ENCODE measurements at regions not wholly inside any gene's neighbourhood (a gene's known extent, or its start where the extent isn't known, plus 50 kb on each side); places are given as distances from the start of the nearest gene placed in this dataset.

DNA sequence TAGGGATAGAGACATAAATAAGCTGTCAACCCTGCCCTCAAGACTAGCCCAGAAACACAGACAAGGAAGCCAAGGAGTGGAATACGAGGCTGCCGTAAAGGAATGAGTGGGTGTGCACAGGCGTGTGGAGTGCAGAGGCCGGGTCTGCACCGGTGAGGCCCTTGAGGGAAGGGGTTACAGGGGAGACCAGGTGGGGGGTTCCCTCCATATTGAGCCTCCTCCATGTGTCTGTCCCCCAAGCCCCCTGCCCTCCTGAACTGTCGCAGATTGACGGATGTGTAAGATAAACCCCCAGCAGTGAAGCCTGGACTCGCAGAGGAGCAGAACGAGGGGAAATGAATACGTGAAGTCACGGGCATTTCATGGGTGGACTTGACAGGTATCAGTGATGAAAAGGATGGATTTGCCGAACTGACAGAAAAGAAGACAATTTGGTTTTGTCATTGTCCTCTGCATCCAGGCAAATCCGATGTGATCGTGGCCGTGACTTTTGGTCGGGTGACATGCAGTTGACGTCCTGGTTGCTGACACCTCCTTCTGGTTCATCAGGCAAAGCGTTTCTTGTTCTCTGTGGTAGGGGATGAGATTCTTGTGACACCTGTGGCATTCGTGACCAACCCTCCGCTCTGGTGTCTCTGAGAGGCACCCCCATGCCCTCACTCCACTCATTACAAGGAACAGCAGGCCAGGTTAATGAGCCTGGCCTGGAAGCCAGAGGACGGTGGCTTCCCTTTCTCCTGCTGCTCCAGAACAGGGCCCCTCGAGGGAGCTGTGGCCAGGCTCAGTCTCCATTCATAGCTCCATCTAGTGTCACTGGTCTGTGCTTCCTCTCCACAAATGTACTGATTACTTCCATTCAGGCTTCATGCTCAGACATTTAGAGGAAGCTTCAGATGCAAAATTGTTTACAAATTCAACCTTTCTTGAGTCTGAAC, 223.1 kb upstream of the B3GAT1 start:
- no peaks in the 10 kb centered on the region for H3K4me1 Mint-ChIP-seq (ENCODE audit: low read depth)
- no peak overlapping the region for H3K27ac Mint-ChIP-seq
- H3K36me3 Mint-ChIP-seq (ENCODE audit: low read depth) = no peaks in the 10 kb centered on the region
- DNase-seq (ENCODE audit: low spot score) = no peak
- no peak overlapping the region for H3K4me3 Mint-ChIP-seq
- H3K27me3 Mint-ChIP-seq (ENCODE audit: low read depth) = no peaks in the 10 kb centered on the region
- no peaks in the 10 kb centered on the region for H3K9me3 Mint-ChIP-seq

DNA sequence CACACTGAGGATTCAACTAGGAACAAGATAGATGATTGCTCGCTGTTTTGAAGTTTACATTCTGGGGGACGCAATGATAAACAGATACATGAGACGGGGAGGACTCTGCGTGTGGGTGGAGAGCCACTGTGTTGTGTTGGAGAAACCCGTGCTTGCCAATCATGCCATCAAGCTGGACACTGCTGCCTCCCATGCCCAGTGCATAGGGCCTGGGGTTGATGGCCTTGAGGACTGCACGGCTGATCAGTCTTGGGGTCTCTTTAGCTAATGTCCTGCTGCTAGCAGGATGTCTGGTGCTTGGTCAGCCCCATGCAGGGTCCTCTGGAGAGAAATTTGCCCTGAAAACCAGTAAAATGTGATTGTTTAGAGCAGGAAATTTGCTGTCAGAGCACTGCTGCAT, 221.2 kb upstream of the B3GAT1 start:
- H3K4me3 Mint-ChIP-seq = no peak overlapping the region
- no peaks in the 10 kb centered on the region for H3K4me1 Mint-ChIP-seq (ENCODE audit: low read depth)
- H3K27me3 Mint-ChIP-seq (ENCODE audit: low read depth) = no peaks in the 10 kb centered on the region
- H3K9me3 Mint-ChIP-seq = no peaks in the 10 kb centered on the region
- H3K36me3 Mint-ChIP-seq (ENCODE audit: low read depth) = no peaks in the 10 kb centered on the region
- no peak for DNase-seq (ENCODE audit: low spot score)
- no peak overlapping the region for H3K27ac Mint-ChIP-seq

DNA sequence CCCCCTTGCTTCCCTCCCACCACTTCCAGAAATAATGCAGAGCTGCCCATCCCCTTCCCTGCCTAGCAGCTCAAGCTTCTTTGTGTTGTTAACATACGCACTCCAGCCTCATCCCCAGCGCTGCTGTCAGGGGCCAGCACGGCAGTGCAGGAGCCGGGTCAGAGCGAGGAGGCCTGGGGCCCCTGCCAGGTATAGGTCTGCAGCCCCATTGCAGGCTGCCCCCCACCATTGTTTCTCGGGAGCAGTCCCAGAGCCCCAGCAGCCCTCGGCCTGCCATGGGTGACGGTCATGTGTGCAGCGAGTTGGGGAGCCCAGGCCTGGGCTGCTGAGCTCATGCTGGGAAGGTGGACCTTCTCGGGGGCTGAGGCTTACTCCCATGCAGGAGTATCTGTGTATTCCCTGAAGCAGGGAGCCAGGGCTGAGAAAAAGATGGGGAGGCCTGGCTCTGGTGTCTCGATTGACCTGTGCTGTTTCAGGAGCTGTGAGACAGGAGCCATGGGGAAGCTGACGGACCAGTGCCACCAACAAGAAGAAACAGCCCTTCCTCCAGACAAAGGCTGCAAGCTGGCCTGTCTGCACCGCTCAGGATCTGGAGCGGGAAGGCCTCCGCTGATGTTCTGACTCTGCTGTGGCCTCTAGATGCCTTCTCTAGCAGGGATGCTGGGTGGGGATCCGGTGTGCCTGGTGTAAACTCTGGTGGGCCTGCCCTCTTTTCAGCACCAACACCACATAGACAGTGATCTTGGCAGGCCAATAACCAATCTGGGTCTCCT, 220.5 kb upstream of the B3GAT1 start:
- no peaks in the 10 kb centered on the region for H3K36me3 Mint-ChIP-seq (ENCODE audit: low read depth)
- no peaks in the 10 kb centered on the region for H3K27me3 Mint-ChIP-seq (ENCODE audit: low read depth)
- no peak for DNase-seq (ENCODE audit: low spot score)
- H3K4me3 Mint-ChIP-seq = no peak overlapping the region
- no peak overlapping the region for H3K27ac Mint-ChIP-seq
- no peaks in the 10 kb centered on the region for H3K4me1 Mint-ChIP-seq (ENCODE audit: low read depth)
- no peaks in the 10 kb centered on the region for H3K9me3 Mint-ChIP-seq

DNA sequence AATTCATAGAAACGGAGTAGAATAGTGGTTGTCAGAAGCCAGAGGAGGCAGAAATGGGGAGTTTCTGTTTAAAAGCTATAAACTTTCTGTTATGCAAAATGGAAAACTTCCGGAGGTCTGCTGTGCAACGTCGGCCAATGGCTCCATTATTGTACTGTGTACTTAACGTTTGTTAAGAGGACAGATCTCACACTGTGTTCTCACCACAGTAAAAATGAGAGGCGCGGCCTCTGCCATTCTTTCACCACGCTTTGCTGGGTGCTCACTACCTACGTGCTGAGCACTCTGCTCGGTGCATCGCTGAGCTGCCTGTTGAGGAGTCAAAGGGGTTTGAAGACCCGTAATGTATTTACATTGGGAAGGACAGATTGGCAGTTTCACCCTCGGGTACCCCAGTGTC, 218.8 kb upstream of the B3GAT1 start:
- H3K27ac Mint-ChIP-seq = no peak overlapping the region
- peaks cover 2% of the 10 kb centered on the region for H3K27me3 Mint-ChIP-seq (ENCODE audit: low read depth)
- no peaks in the 10 kb centered on the region for H3K9me3 Mint-ChIP-seq
- H3K36me3 Mint-ChIP-seq (ENCODE audit: low read depth) = no peaks in the 10 kb centered on the region
- no peak for DNase-seq (ENCODE audit: low spot score)
- H3K4me3 Mint-ChIP-seq = no peak overlapping the region
- H3K4me1 Mint-ChIP-seq (ENCODE audit: low read depth) = no peaks in the 10 kb centered on the region

DNA sequence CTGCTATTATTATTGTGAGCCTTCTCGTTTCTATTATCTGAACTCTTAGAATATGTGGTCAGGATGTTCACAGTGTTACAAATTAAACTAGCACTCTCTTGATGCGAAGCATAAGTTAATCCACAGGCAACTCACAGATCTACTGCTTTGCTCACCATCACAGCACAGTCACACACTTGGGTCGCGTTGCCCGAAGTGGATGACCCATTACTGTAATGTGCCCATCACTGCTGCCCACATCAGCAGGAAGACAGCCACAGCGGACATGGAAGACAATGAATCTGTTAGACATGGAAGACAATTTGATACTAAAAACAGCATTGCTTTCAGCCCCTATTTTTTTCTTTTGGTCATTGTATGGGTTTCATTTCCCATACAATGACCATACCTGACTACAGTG, 216.4 kb upstream of the B3GAT1 start:
- peaks cover 2% of the 10 kb centered on the region for H3K27me3 Mint-ChIP-seq (ENCODE audit: low read depth)
- DNase-seq (ENCODE audit: low spot score) = no peak
- no peaks in the 10 kb centered on the region for H3K36me3 Mint-ChIP-seq (ENCODE audit: low read depth)
- no peak overlapping the region for H3K27ac Mint-ChIP-seq
- no peak overlapping the region for H3K4me3 Mint-ChIP-seq
- H3K9me3 Mint-ChIP-seq = no peaks in the 10 kb centered on the region
- no peaks in the 10 kb centered on the region for H3K4me1 Mint-ChIP-seq (ENCODE audit: low read depth)

DNA sequence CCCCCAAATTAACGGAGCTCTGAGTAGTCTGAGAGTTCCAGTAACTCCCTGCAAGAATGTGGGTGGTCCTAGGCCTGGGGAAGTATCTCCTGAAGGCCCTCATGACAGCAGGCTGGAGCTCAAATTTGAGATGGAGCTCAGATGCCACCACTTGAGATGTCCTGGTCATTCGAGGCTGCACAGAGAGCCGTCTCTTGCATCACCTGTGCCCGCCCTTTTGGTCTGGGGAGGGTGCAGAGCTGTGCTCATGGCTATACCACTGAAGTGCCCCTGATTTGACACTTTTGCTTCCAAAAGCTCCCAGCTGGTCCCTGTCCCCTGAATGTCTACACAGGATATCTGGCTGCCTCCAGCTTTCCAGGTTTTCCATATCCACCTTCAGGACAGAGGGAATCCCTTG, 214.0 kb upstream of the B3GAT1 start:
- Mint-ChIP-seq H3K4me1 (ENCODE audit: low read depth) (no peaks in the 10 kb centered on the region), H3K36me3 (ENCODE audit: low read depth) (no peaks in the 10 kb centered on the region), H3K9me3 (no peaks in the 10 kb centered on the region), H3K27me3 (ENCODE audit: low read depth) (peaks cover 4% of the 10 kb centered on the region), H3K27ac (no peak overlapping the region), H3K4me3 (no peak overlapping the region)
- no peak for DNase-seq (ENCODE audit: low spot score)

DNA sequence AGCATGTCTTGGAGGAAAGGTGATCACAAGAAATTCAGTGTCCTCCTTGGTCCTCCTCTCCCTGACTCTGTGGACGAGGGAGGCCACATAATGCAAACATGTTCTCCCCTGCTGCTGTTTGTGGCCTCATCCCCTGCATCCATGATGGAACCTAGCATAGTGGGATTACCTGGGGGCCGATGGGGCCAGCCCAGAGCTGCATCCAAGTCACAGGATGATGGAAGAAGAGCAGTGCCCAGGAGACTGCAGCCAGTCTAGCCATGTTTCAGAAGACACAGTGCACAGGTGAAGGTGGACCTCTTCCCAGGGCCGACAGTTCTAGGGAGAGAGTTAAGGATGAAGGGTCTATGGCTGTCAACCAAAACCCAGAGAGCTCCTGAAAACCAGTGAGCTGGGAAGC, 213.6 kb upstream of the B3GAT1 start:
- Mint-ChIP-seq H3K9me3 (no peaks in the 10 kb centered on the region), H3K27ac (no peak overlapping the region), H3K4me1 (ENCODE audit: low read depth) (no peaks in the 10 kb centered on the region), H3K36me3 (ENCODE audit: low read depth) (no peaks in the 10 kb centered on the region), H3K4me3 (no peak overlapping the region), H3K27me3 (ENCODE audit: low read depth) (peaks cover 5% of the 10 kb centered on the region)
- no peak for DNase-seq (ENCODE audit: low spot score)

DNA sequence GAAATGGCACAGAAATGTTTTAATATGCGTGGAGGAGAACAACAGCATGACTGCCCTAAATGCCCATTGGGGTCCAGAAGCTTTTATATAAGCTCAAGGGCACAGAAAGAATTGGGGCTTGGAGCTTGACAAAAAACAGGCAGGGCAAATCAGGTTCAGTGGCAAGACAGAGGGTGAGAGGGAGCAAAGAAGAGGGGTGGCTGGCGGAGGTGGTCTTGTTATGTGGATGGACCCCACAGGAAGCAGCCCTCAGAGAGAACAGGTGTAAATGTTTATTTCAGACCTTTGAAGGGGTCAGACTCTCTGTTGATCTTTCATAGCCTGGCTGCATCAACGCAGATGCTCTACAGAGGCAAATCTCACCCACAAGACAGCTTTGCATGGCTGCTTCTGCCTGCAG, 213.1 kb upstream of the B3GAT1 start:
- no peak overlapping the region for H3K4me3 Mint-ChIP-seq
- no peaks in the 10 kb centered on the region for H3K36me3 Mint-ChIP-seq (ENCODE audit: low read depth)
- no peaks in the 10 kb centered on the region for H3K4me1 Mint-ChIP-seq (ENCODE audit: low read depth)
- H3K9me3 Mint-ChIP-seq = no peaks in the 10 kb centered on the region
- H3K27ac Mint-ChIP-seq = no peak overlapping the region
- H3K27me3 Mint-ChIP-seq (ENCODE audit: low read depth) = peaks cover 5% of the 10 kb centered on the region
- DNase-seq (ENCODE audit: low spot score) = no peak

DNA sequence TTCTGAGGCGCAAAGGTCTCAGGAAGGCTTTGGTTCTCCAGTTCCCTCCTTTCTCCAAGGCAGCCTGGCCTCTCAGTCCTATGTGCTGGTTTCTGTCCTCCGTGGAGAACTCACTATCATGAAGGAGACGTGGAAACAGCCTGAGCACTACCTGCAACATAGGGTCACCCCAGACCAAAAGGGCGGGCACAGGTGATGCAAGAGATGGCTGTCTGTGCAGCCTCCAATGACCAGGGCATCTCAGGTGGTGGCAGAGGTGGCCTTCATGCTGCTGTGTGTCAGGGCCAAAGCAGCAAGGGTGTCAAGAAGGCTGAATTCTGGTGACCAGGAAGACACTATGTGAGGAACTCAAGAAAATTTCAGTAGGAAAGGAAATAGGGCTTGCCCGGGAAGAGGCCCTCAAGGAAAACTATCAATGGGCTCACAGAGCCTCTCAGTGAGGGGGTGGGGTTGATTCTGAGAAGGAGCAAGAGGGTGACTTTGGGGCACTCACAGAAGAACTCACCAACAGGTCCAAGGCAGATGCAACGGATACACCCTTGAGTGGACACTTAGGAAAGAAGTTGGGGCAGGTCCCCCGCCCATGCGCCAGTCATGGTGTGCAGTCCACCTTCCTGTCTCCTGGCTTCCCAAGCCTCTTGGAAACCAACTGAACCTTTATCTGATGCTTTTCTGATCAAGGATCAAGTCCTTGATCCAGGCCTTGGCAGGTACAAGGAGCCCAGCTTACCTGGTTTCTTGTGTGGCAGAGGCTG, 212.3 kb upstream of the B3GAT1 start:
- Mint-ChIP-seq H3K36me3 (ENCODE audit: low read depth) (no peaks in the 10 kb centered on the region), H3K4me1 (ENCODE audit: low read depth) (no peaks in the 10 kb centered on the region), H3K27ac (no peak overlapping the region), H3K4me3 (no peak overlapping the region), H3K9me3 (no peaks in the 10 kb centered on the region), H3K27me3 (ENCODE audit: low read depth) (peaks cover 5% of the 10 kb centered on the region)
- DNase-seq (ENCODE audit: low spot score) = no peak

DNA sequence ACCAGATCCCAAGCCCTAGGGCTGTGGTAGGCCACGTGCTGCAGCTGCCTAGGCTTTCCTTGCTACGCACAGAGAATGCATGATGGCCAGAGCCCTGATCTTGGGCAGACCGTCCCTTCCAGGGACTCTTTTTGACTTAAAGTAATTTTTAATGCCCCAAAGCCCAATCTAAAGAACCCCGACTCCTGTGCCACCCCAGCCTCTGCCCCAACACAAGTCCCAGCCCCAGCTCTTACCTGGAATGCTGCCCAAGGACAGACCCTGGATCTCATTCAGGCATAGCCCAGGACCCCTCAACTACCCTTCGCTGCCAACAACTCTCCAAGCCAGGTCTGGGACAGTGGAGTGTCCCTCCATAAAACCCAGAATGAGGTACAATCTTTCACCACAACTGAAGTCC, 211.7 kb upstream of the B3GAT1 start:
- Mint-ChIP-seq H3K4me1 (ENCODE audit: low read depth) (no peaks in the 10 kb centered on the region), H3K4me3 (no peak overlapping the region), H3K27ac (no peak overlapping the region), H3K9me3 (no peaks in the 10 kb centered on the region), H3K36me3 (ENCODE audit: low read depth) (no peaks in the 10 kb centered on the region), H3K27me3 (ENCODE audit: low read depth) (peaks cover 5% of the 10 kb centered on the region)
- DNase-seq (ENCODE audit: low spot score) = no peak

DNA sequence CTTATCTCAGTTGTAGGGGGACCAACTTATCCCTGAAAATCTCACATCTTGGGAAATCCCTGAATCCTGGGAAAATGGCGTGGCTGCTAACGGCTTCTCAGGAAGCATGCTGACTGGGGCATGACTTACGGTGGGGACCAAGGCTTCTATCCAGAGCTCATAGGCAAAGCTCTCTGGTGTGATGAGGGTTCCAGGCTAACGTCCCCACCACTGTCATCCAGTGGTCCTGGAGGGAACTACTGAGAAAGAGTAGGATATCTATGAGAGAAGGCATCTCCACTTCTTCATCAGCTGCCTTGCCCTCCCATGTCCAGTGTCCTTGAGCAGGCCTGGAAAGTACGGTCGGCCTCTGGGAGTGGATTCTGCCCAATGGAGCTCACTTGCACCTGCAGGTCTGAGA, 210.4 kb upstream of the B3GAT1 start:
- no peaks in the 10 kb centered on the region for H3K9me3 Mint-ChIP-seq
- H3K27ac Mint-ChIP-seq = no peak overlapping the region
- H3K27me3 Mint-ChIP-seq (ENCODE audit: low read depth) = peaks cover 5% of the 10 kb centered on the region
- H3K4me3 Mint-ChIP-seq = no peak overlapping the region
- DNase-seq (ENCODE audit: low spot score) = no peak
- H3K36me3 Mint-ChIP-seq (ENCODE audit: low read depth) = no peaks in the 10 kb centered on the region
- H3K4me1 Mint-ChIP-seq (ENCODE audit: low read depth) = no peaks in the 10 kb centered on the region

DNA sequence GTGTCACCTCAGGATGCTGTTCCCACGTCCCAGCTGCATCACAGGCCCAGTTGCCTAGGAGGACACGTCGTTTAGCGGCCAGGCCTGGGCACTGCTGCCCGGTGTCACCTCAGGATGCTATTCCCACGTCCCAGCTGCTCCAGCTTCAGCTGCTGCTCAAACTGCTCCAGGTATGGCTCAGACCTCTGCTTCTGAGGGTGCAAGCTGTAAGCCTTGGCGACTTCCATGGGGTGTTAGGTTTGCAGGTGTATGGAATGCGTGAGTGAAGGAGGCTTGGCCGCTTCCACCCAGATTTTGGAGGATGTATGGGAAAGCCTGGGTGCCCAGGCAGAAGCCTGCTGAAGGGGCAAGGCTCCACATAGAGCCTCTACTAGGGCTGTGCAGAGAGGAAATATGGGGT, 205.3 kb upstream of the B3GAT1 start:
- Mint-ChIP-seq H3K27ac (no peak overlapping the region), H3K9me3 (no peaks in the 10 kb centered on the region), H3K4me3 (no peak overlapping the region), H3K4me1 (ENCODE audit: low read depth) (no peaks in the 10 kb centered on the region), H3K36me3 (ENCODE audit: low read depth) (no peaks in the 10 kb centered on the region), H3K27me3 (ENCODE audit: low read depth) (peaks cover 2% of the 10 kb centered on the region)
- DNase-seq (ENCODE audit: low spot score) = no peak

DNA sequence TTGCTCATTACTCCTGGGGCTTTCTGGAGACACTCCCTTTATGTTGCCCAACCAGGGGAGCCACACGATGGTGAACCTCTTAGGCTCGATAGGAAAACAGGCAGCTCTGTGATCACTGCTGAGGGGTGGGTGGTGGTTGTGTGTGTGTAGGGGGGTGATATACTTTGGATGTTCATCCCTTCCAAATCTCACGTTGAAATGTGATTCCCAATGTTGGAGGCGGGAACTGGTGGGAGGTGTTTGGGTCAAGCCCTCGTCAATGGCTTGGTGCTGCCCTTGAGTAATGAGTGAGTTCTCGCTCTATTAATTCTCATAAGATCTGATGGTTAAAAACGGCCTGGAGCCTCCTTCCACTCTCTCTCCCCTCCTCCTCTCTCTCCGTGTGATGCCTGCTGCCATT, 204.0 kb upstream of the B3GAT1 start:
- no peak for DNase-seq (ENCODE audit: low spot score)
- Mint-ChIP-seq H3K27me3 (ENCODE audit: low read depth) (peaks cover under 1% of the 10 kb centered on the region), H3K27ac (no peak overlapping the region), H3K9me3 (no peaks in the 10 kb centered on the region), H3K36me3 (ENCODE audit: low read depth) (no peaks in the 10 kb centered on the region), H3K4me1 (ENCODE audit: low read depth) (no peaks in the 10 kb centered on the region), H3K4me3 (no peak overlapping the region)

DNA sequence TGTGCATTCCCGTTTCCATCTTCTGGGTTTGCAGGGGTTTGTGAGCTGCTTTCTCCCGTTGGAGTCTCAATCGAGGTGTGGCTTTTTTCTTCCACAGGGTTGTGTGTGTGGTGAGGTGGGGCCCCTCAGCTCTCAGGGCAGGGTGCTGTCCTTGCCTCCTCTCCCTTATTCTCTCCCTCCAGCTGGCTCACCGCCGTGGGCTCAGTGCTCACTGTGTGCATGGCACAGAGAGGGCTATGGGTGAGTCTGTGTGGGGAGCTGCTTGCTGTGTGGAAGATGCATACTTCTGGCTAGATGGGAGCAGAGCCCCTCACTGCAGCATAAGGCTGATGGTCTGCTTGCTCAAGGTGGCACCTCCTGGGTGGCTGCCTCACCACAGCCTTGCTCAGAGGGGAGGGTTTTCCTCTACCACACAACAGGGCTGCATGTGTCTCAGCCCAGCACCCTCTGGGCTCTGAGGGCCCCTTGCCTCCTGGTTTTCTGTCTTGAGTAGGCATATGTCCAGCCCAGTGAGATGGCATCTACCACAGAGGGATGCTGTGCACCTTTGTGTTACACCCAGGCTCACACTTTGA, 203.1 kb upstream of the B3GAT1 start:
- DNase-seq (ENCODE audit: low spot score) = no peak
- H3K36me3 Mint-ChIP-seq (ENCODE audit: low read depth) = no peaks in the 10 kb centered on the region
- H3K27me3 Mint-ChIP-seq (ENCODE audit: low read depth) = no peaks in the 10 kb centered on the region
- no peaks in the 10 kb centered on the region for H3K9me3 Mint-ChIP-seq
- no peaks in the 10 kb centered on the region for H3K4me1 Mint-ChIP-seq (ENCODE audit: low read depth)
- H3K27ac Mint-ChIP-seq = no peak overlapping the region
- no peak overlapping the region for H3K4me3 Mint-ChIP-seq
